ENCODE measurements at regions not wholly inside any gene's neighbourhood (a gene's known extent, or its start where the extent isn't known, plus 50 kb on each side); places are given as distances from the start of the nearest gene placed in this dataset.

DNA sequence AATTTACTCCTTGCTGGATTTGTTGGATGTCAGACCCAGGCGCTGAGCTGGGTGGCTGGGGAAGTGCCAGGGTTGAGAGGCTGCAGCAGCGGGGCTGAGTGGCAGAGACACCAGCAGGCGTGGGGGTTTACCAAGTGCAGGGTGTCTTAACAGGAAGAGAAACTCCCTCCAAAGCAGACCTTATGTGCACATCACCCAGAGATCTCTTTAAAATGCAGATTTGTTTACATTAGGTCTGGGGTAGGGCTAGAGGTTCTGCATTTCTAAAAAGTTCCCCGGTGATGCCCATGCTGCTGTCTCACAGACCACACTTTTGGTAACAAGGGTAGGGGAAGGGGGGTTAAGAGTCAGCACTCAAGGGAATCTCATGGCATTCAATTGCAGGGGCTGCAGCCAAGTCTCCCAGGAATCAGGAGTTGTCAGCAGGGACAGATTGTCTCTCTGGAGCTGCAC, 80.7 kb upstream of the OLFM4 start:
- TF ChIP-seq, protein P1, sequence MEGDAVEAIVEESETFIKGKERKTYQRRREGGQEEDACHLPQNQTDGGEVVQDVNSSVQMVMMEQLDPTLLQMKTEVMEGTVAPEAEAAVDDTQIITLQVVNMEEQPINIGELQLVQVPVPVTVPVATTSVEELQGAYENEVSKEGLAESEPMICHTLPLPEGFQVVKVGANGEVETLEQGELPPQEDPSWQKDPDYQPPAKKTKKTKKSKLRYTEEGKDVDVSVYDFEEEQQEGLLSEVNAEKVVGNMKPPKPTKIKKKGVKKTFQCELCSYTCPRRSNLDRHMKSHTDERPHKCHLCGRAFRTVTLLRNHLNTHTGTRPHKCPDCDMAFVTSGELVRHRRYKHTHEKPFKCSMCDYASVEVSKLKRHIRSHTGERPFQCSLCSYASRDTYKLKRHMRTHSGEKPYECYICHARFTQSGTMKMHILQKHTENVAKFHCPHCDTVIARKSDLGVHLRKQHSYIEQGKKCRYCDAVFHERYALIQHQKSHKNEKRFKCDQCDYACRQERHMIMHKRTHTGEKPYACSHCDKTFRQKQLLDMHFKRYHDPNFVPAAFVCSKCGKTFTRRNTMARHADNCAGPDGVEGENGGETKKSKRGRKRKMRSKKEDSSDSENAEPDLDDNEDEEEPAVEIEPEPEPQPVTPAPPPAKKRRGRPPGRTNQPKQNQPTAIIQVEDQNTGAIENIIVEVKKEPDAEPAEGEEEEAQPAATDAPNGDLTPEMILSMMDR (IDR thresholded peaks at IDR 0.05; ENCODE audit: insufficient read depth, low read length, missing control alignments): no peak
- no peak for DNase-seq (ENCODE audit: low read depth, low spot score)
- no peak overlapping the region for H3K4me3 ChIP-seq (ENCODE audit: low read depth, low read length)
- CTCF ChIA-PET: no interaction called here
- POLR2A ChIA-PET: no interaction called here

DNA sequence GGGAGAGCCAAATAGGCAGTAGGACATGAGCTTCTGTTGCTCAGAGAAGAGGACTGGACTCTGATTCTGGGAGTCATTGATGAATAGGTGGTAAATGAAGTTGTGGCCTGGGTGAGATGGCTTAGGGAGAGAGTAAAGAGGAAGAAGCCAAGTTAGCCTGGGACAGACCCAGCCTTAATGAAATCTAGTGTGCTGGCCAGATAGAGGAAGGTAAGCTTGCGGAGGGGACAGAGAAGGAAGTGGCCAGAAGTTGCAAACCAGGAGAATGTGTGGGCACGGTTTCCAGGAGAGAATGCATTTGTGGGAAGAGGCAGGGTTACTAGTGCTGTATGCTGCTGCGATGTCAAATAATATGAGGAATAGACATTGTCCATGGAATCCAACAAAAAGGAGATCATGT, 83.3 kb upstream of the OLFM4 start:
- TF ChIP-seq, protein P1 (IDR thresholded peaks at IDR 0.05; ENCODE audit: insufficient read depth, low read length, missing control alignments): no peak
- DNase-seq (ENCODE audit: low read depth, low spot score): no peak
- CTCF ChIA-PET: no interaction called here
- H3K4me3 ChIP-seq (ENCODE audit: low read depth, low read length): no peak overlapping the region
- POLR2A ChIA-PET: no interaction called here

DNA sequence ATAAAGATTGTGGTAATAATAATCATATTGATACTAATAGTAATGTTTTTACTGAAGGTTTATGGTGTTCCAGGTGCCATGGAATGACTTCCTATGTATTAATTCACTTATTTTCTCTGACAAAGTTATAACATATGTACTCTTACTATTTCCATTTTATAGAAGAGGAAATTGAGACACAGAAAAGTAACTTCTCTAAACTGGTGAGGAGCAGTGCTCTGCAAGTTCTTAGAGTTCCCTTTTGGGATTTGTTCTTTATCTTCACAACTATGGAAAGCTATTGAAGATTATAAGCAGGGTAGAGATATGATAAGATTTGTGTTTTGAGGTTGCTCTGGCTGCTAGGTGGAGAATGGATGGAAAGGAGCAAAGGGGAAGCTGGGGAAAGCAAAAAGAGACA, 83.9 kb upstream of the OLFM4 start:
- H3K4me3 ChIP-seq (ENCODE audit: low read depth, low read length): no peak overlapping the region
- ChIA-PET POLR2A (no interaction called here), CTCF (no interaction called here)
- no peak for DNase-seq (ENCODE audit: low read depth, low spot score)
- TF ChIP-seq, protein P1 (IDR thresholded peaks at IDR 0.05; ENCODE audit: insufficient read depth, low read length, missing control alignments): no peak

DNA sequence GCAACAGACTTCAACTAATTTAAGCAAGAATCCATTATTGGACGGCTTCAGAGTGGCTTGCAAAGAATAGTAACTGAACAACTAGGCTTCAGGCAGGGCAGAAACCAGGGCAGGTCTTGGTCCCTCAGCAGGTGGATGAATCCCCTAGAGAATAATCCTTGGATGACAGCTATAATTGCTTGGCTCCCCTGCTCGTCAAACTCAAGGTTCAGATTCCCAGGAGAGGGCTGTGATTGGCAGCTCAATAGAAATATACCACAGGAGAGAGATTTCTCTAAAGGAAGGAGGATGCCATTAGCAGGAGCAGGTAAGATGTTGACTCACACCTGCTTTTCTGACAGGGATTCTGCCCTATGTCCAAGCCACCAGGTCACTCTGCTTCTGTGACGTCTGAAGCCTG, 89.6 kb upstream of the PCDH8 start:
- DNase-seq (ENCODE audit: low read depth, low spot score): no peak
- ChIA-PET POLR2A (no interaction called here), CTCF (no interaction called here)
- TF ChIP-seq, protein P1 (IDR thresholded peaks at IDR 0.05; ENCODE audit: insufficient read depth, low read length, missing control alignments): no peak
- H3K4me3 ChIP-seq (ENCODE audit: low read depth, low read length): no peak overlapping the region

DNA sequence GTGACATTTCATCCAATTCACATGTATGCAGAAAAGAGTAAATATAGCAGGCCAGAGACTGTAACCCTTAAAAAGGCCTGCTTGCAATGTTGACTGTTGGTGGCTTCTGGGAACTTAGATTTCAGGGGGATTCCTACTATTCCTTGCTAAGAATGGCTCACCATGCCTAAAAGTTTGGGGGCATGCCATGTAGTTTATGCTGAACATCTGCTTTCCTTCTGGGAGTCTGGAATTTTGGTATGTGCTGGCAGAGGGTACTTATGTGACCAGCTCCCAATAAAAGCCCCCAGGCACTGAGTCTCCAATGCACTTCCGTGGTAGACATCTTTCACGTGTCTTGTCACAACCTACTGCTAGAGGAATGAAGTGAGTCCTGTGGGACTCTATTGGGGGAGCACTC, 88.4 kb upstream of the PCDH8 start:
- TF ChIP-seq, protein P1 (IDR thresholded peaks at IDR 0.05; ENCODE audit: insufficient read depth, low read length, missing control alignments): no peak
- no peak overlapping the region for H3K4me3 ChIP-seq (ENCODE audit: low read depth, low read length)
- ChIA-PET CTCF (no interaction called here), POLR2A (no interaction called here)
- no peak for DNase-seq (ENCODE audit: low read depth, low spot score)

DNA sequence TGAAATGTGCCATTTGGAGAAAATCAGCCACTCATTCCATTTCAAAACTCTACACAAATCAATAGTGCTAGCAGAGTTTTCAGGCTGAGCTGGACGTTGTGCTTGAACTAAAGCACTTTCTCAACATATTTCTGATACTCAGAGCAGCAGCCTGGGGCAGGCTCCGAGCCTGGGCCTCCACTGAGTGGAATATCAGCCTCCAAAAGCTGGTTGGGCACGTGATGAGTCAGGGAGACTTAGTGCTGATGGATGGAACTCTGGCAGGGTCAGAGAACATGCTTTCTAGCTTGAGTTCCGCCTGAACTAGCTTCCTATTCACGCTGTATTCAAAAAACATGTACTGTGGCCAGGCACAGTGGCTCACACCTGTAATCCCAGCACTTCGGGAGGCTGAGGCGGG, 85.8 kb upstream of the PCDH8 start:
- ChIA-PET POLR2A (no interaction called here), CTCF (interaction anchor here (0.6 kb wide), 1 partner anchor 34 kb away, joined by 3 read pairs; no protein-coding TSS in a partner anchor)
- DNase-seq (ENCODE audit: low read depth, low spot score): no peak
- no peak overlapping the region for H3K4me3 ChIP-seq (ENCODE audit: low read depth, low read length)
- TF ChIP-seq, protein P1 (IDR thresholded peaks at IDR 0.05; ENCODE audit: insufficient read depth, low read length, missing control alignments): no peak

All from AG04449 (cell line).